Keratinocyte (primary cell): ENCODE measurements at regions not wholly inside any gene's neighbourhood (a gene's known extent, or its start where the extent isn't known, plus 50 kb on each side); places are given as distances from the start of the nearest gene placed in this dataset.

Source experiments
- DNase-seq: peaks from one replicate; pipeline ENCODE4 v3.0.0-alpha.2; 2011; ENCODE audit warnings: low read depth, missing footprints, low spot score
- FAIRE-seq: peaks from 2 replicates; lab custom pipeline; 2011; peaks lifted over from hg19 to GRCh38; lab: Jason Lieb, UNC
- H2AFZ ChIP-seq: 2 replicates; pipeline ENCODE4 v1.6.0; 2012; ENCODE audit warnings: low read length, control low read depth, inconsistent platforms; ENCODE audit not compliant: control insufficient read depth
- H3K27ac ChIP-seq: 2 replicates; pipeline ENCODE4 v1.5.1; 2011; ENCODE audit warnings: low read length; ENCODE audit not compliant: control insufficient read depth, insufficient read depth
- H3K27me3 ChIP-seq: 3 replicates; pipeline ENCODE4 v1.6.0; 2011; ENCODE audit warnings: low read length; ENCODE audit not compliant: control insufficient read depth, insufficient read depth; ENCODE audit errors: extremely low read depth
- H3K36me3 ChIP-seq, 2 experiments: 2 replicates in 1 of 2; 3 replicates in 1 of 2; pipeline ENCODE4 v1.5.1; 2011; ENCODE audit warnings: low read length in 2 of 2, mild to moderate bottlenecking in 1 of 2; ENCODE audit not compliant: control insufficient read depth in 2 of 2, insufficient read depth in 2 of 2; ENCODE audit errors: extremely low read depth in 1 of 2
- H3K4me1 ChIP-seq: 3 replicates; pipeline ENCODE4 v1.5.1; 2011; ENCODE audit warnings: low read length; ENCODE audit not compliant: control insufficient read depth, insufficient read depth; ENCODE audit errors: extremely low read depth
- H3K4me2 ChIP-seq: 3 replicates; pipeline ENCODE4 v1.6.0; 2011; ENCODE audit warnings: low read depth, low read length; ENCODE audit not compliant: control insufficient read depth, insufficient read depth; ENCODE audit errors: extremely low read depth
- H3K4me3 ChIP-seq, 3 experiments: fragments of 200-600 bp in 1 of 3; sonication (generic) in 1 of 3; 2 replicates in 2 of 3; 3 replicates in 1 of 3; pipeline ENCODE4 v1.5.1; 2011 to 2016; ENCODE audit warnings: low read length in 3 of 3, mild to moderate bottlenecking in 3 of 3, control low read depth in 2 of 3, inconsistent platforms in 1 of 3, low read depth in 1 of 3, mixed read lengths in 1 of 3, mixed run types in 1 of 3, moderate library complexity in 1 of 3; ENCODE audit not compliant: control insufficient read depth in 2 of 3, insufficient read depth in 2 of 3; ENCODE audit errors: extremely low read depth in 1 of 3
- H3K79me2 ChIP-seq: 2 replicates; pipeline ENCODE4 v1.6.0; 2012; ENCODE audit warnings: low read length; ENCODE audit not compliant: control insufficient read depth, insufficient read depth
- H3K9ac ChIP-seq: 3 replicates; pipeline ENCODE4 v1.6.0; 2011; ENCODE audit warnings: low read length; ENCODE audit not compliant: control insufficient read depth, insufficient read depth; ENCODE audit errors: extremely low read depth
- H3K9me1 ChIP-seq: 3 replicates; pipeline ENCODE4 v1.6.0; 2011; ENCODE audit warnings: low read length; ENCODE audit not compliant: control insufficient read depth, insufficient read depth; ENCODE audit errors: extremely low read depth
- H3K9me3 ChIP-seq: 2 replicates; pipeline ENCODE4 v1.5.1; 2012; ENCODE audit warnings: low read depth, low read length; ENCODE audit not compliant: control insufficient read depth
- H4K20me1 ChIP-seq: 3 replicates; pipeline ENCODE4 v1.6.0; 2011; ENCODE audit warnings: low read length; ENCODE audit not compliant: control insufficient read depth, insufficient read depth; ENCODE audit errors: extremely low read depth
- EZH2 ChIP-seq: IDR thresholded peaks from one replicate; pipeline ENCODE4 v1.6.1; 2012; ENCODE audit warnings: inconsistent platforms, mild to moderate bottlenecking, low read length, moderate library complexity
- dilution Hi-C: fragments of 300-500 bp; cut with MboI; formaldehyde crosslinking; loops from one replicate; pipeline ENCODE4 v1.7.0; 2020; ENCODE audit warnings: low sequenced_read_pairs; ENCODE audit not compliant: extremely low pct_ligation_motif_present
- TF ChIP-seq, protein P1 (sequence below), 3 experiments: IDR thresholded peaks in 1 of 3; conservative IDR thresholded peaks in 1 of 3; optimal IDR thresholded peaks in 1 of 3; 2 replicates in 2 of 3; 3 replicates in 1 of 3; pipeline versions ENCODE3 to v1.5.1; 2011; ENCODE audit warnings: low read length in 3 of 3, mild to moderate bottlenecking in 3 of 3, moderate library complexity in 2 of 3, control low read depth in 1 of 3, inconsistent platforms in 1 of 3; ENCODE audit not compliant: insufficient read depth in 2 of 3; ENCODE audit errors: extremely low read depth in 1 of 3

DNA sequence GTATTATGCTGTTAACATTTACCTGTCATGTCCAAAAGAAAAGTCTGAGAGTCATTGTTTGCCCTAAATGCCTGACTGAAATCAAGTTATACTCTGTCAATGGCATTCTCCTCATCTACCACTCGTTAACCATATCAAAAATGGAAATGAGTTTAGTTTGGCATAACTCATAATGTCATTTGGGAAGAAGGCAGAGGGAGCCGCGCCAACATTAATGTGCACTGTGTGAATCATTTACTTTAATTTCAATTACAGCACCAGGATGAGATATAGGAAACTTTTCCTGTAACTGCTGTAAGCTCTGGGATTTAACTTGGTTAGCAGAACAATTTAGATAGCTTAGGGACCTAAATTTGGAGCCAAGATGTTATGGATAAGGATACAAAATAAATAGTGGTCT, 871.2 kb upstream of the POU3F3 start:
- Histone ChIP-seq H3K27me3 (no peaks in the 10 kb centered on the region), H3K4me1 (no peaks in the 10 kb centered on the region), H4K20me1 (no peaks in the 10 kb centered on the region), H3K9me1 (no peaks in the 10 kb centered on the region), H3K9me3 (no peaks in the 10 kb centered on the region), H3K4me2 (no peak overlapping the region), H3K4me3 (no peak overlapping the region), H3K9ac (no peak overlapping the region), H3K27ac (no peak overlapping the region), H3K79me2 (no peaks in the 10 kb centered on the region), H3K36me3 (no peaks in the 10 kb centered on the region), H2AFZ (no peak overlapping the region)
- no peak for DNase-seq
- dilution Hi-C loops = no loop called here
- TF ChIP-seq EZH2 = no peak
- TF ChIP-seq, protein P1, sequence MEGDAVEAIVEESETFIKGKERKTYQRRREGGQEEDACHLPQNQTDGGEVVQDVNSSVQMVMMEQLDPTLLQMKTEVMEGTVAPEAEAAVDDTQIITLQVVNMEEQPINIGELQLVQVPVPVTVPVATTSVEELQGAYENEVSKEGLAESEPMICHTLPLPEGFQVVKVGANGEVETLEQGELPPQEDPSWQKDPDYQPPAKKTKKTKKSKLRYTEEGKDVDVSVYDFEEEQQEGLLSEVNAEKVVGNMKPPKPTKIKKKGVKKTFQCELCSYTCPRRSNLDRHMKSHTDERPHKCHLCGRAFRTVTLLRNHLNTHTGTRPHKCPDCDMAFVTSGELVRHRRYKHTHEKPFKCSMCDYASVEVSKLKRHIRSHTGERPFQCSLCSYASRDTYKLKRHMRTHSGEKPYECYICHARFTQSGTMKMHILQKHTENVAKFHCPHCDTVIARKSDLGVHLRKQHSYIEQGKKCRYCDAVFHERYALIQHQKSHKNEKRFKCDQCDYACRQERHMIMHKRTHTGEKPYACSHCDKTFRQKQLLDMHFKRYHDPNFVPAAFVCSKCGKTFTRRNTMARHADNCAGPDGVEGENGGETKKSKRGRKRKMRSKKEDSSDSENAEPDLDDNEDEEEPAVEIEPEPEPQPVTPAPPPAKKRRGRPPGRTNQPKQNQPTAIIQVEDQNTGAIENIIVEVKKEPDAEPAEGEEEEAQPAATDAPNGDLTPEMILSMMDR (optimal IDR thresholded peaks at IDR 0.05 in 1 of 3, IDR thresholded peaks at IDR 0.05 in 1 of 3, conservative IDR thresholded peaks at IDR 0.05 in 1 of 3; ENCODE audit: extremely low read depth in 1 of 3, insufficient read depth in 2 of 3, low read length in 3 of 3) = no peak
- FAIRE-seq = no peak

DNA sequence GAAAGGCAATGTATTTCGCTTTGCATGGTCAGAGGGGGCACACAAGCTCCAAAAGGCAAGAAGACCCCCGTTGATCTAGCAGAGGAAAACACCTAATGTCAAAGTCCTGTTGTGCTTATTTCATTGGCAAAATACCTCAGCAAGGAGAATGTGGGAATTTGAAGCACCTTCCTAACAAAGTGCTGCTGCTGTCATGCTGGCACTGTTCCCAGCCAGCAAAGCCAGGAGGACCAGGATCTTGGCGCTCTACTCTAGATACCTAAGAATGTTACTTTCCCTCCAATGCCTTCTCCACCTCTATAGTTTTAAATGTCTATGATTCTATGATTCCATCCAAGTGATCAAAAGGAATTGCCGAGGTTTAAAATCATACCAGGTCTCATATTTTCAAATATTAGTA, 867.9 kb upstream of the POU3F3 start:
- dilution Hi-C loops = no loop called here
- H3K36me3 ChIP-seq = no peaks in the 10 kb centered on the region
- no peak overlapping the region for H3K4me3 ChIP-seq
- no peak overlapping the region for H3K9ac ChIP-seq
- no peaks in the 10 kb centered on the region for H4K20me1 ChIP-seq
- FAIRE-seq (no peak), DNase-seq (no peak)
- no peaks in the 10 kb centered on the region for H3K9me3 ChIP-seq
- H3K4me2 ChIP-seq = no peak overlapping the region
- no peaks in the 10 kb centered on the region for H3K27me3 ChIP-seq
- TF ChIP-seq, protein P1 (optimal IDR thresholded peaks at IDR 0.05 in 1 of 3, IDR thresholded peaks at IDR 0.05 in 1 of 3, conservative IDR thresholded peaks at IDR 0.05 in 1 of 3; ENCODE audit: extremely low read depth in 1 of 3, insufficient read depth in 2 of 3, low read length in 3 of 3) = no peak
- no peak for TF ChIP-seq EZH2
- no peaks in the 10 kb centered on the region for H3K79me2 ChIP-seq
- H3K9me1 ChIP-seq = no peaks in the 10 kb centered on the region
- no peaks in the 10 kb centered on the region for H3K4me1 ChIP-seq
- no peak overlapping the region for H2AFZ ChIP-seq
- no peak overlapping the region for H3K27ac ChIP-seq
